Osteocyte (in vitro differentiated cells): ENCODE measurements at regions not wholly inside any gene's neighbourhood (a gene's known extent, or its start where the extent isn't known, plus 50 kb on each side); places are given as distances from the start of the nearest gene placed in this dataset.

Experiments
- DNase-seq: peaks from one replicate; pipeline ENCODE4 v3.0.0; 2021; ENCODE audit warnings: mixed read lengths; ENCODE audit not compliant: unreplicated experiment; ENCODE audit errors: extremely low spot score
- H3K27ac Mint-ChIP-seq: one replicate; pipeline ENCODE4 v1.8.0; 2021; ENCODE audit warnings: mild to moderate bottlenecking, mixed read lengths; ENCODE audit not compliant: unreplicated experiment
- H3K27me3 Mint-ChIP-seq: one replicate; pipeline ENCODE4 v1.8.0; 2021; ENCODE audit warnings: mixed read lengths; ENCODE audit not compliant: unreplicated experiment
- H3K36me3 Mint-ChIP-seq: one replicate; pipeline ENCODE4 v1.8.0; 2021; ENCODE audit warnings: mixed read lengths; ENCODE audit not compliant: unreplicated experiment
- H3K4me1 Mint-ChIP-seq: one replicate; pipeline ENCODE4 v1.8.0; 2021; ENCODE audit warnings: mixed read lengths; ENCODE audit not compliant: unreplicated experiment
- H3K4me3 Mint-ChIP-seq: one replicate; pipeline ENCODE4 v1.8.0; 2021; ENCODE audit warnings: mild to moderate bottlenecking, moderate library complexity, mixed read lengths; ENCODE audit not compliant: unreplicated experiment
- H3K9me3 Mint-ChIP-seq: one replicate; pipeline ENCODE4 v1.8.0; 2021; ENCODE audit warnings: mixed read lengths; ENCODE audit not compliant: unreplicated experiment
- TF ChIP-seq, protein P1 (sequence below): fragments of 200-600 bp; sonication (generic); IDR thresholded peaks from 2 replicates; pipeline ENCODE4 v1.5.0; 2021; ENCODE audit warnings: antibody characterized with exemption, mild to moderate bottlenecking, moderate library complexity

DNA sequence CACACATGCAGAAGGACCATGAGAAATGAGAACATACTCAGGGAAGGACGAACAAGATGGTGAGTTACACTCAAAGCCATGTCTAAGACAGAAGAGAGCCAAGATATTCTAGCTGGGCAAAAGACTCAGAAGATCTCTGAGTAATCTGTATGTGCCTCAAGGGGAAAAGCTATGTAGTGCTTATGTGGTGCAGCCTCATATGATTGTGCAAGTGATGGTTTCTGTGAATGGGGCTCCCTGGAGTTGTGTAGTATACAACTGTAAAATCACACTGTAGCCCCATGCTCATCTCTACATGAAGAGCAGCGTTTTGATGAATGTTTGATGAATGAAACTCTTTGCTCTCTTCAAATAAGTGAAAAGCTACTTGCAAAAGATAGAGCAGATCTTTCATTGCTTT is 57.5 kb downstream of the OSR1 start:
- peaks cover 1% of the 10 kb centered on the region for H3K27me3 Mint-ChIP-seq
- TF ChIP-seq, protein P1, sequence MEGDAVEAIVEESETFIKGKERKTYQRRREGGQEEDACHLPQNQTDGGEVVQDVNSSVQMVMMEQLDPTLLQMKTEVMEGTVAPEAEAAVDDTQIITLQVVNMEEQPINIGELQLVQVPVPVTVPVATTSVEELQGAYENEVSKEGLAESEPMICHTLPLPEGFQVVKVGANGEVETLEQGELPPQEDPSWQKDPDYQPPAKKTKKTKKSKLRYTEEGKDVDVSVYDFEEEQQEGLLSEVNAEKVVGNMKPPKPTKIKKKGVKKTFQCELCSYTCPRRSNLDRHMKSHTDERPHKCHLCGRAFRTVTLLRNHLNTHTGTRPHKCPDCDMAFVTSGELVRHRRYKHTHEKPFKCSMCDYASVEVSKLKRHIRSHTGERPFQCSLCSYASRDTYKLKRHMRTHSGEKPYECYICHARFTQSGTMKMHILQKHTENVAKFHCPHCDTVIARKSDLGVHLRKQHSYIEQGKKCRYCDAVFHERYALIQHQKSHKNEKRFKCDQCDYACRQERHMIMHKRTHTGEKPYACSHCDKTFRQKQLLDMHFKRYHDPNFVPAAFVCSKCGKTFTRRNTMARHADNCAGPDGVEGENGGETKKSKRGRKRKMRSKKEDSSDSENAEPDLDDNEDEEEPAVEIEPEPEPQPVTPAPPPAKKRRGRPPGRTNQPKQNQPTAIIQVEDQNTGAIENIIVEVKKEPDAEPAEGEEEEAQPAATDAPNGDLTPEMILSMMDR = no peak
- no peak overlapping the region for H3K4me3 Mint-ChIP-seq
- DNase-seq = no peak
- no peaks in the 10 kb centered on the region for H3K36me3 Mint-ChIP-seq
- peaks cover 26% of the 10 kb centered on the region for H3K4me1 Mint-ChIP-seq
- no peaks in the 10 kb centered on the region for H3K9me3 Mint-ChIP-seq
- H3K27ac Mint-ChIP-seq = no peak overlapping the region

GRCh38 chr2:19299522-19299921 is 58.9 kb downstream of the OSR1 start:
- TF ChIP-seq, protein P1 = no peak
- H3K4me1 Mint-ChIP-seq = peaks cover 17% of the 10 kb centered on the region
- DNase-seq = no peak
- no peaks in the 10 kb centered on the region for H3K9me3 Mint-ChIP-seq
- no peak overlapping the region for H3K4me3 Mint-ChIP-seq
- no peak overlapping the region for H3K27ac Mint-ChIP-seq
- H3K27me3 Mint-ChIP-seq = peaks cover 1% of the 10 kb centered on the region
- H3K36me3 Mint-ChIP-seq = no peaks in the 10 kb centered on the region

- no peak for DNase-seq
- H3K36me3 Mint-ChIP-seq = no peaks in the 10 kb centered on the region
- no peaks in the 10 kb centered on the region for H3K9me3 Mint-ChIP-seq
- H3K4me1 Mint-ChIP-seq = peaks cover 17% of the 10 kb centered on the region
- TF ChIP-seq, protein P1 = no peak
- H3K4me3 Mint-ChIP-seq = no peak overlapping the region
- H3K27me3 Mint-ChIP-seq = peaks cover 1% of the 10 kb centered on the region
- no peak overlapping the region for H3K27ac Mint-ChIP-seq
Measured at GRCh38 chr2:19299032-19299431, 59.4 kb downstream of the OSR1 start.

GRCh38 chr2:19297716-19298115 is 60.7 kb downstream of the OSR1 start:
- TF ChIP-seq, protein P1 = no peak
- no peak overlapping the region for H3K27ac Mint-ChIP-seq
- H3K4me3 Mint-ChIP-seq = no peak overlapping the region
- H3K27me3 Mint-ChIP-seq = peaks cover 1% of the 10 kb centered on the region
- H3K4me1 Mint-ChIP-seq = peaks cover 17% of the 10 kb centered on the region
- no peaks in the 10 kb centered on the region for H3K9me3 Mint-ChIP-seq
- no peak for DNase-seq
- H3K36me3 Mint-ChIP-seq = no peaks in the 10 kb centered on the region

- no peak overlapping the region for H3K27ac Mint-ChIP-seq
- H3K4me3 Mint-ChIP-seq = no peak overlapping the region
- H3K4me1 Mint-ChIP-seq = peaks cover 20% of the 10 kb centered on the region
- no peaks in the 10 kb centered on the region for H3K36me3 Mint-ChIP-seq
- DNase-seq = no peak
- no peaks in the 10 kb centered on the region for H3K9me3 Mint-ChIP-seq
- TF ChIP-seq, protein P1 = no peak
- H3K27me3 Mint-ChIP-seq = peaks cover 1% of the 10 kb centered on the region
Measured at GRCh38 chr2:19295998-19296502, 62.4 kb downstream of the OSR1 start.
